Astrocyte of the cerebellum (primary cell): ENCODE measurements at regions not wholly inside any gene's neighbourhood (a gene's known extent, or its start where the extent isn't known, plus 50 kb on each side); places are given as distances from the start of the nearest gene placed in this dataset.

Experiments used
- DNase-seq: peaks from one replicate; pipeline ENCODE4 v3.0.0-alpha.2; 2011; ENCODE audit warnings: low read depth
- H3K4me3 ChIP-seq: 2 replicates; pipeline ENCODE4 v1.5.1; 2011; ENCODE audit warnings: mild to moderate bottlenecking, low read depth, low read length, moderate library complexity
- in situ Hi-C: cut with HindIII; loops from 2 replicates; pipeline ENCODE4 v1.10.0; 2017; ENCODE audit warnings: low sequenced_read_pairs
- TF ChIP-seq, protein P1 (sequence below): IDR thresholded peaks from 2 replicates; pipeline ENCODE4 v1.5.1; 2012; ENCODE audit warnings: low read length, low read depth, moderate library complexity, mild to moderate bottlenecking; ENCODE audit errors: missing control alignments

DNA sequence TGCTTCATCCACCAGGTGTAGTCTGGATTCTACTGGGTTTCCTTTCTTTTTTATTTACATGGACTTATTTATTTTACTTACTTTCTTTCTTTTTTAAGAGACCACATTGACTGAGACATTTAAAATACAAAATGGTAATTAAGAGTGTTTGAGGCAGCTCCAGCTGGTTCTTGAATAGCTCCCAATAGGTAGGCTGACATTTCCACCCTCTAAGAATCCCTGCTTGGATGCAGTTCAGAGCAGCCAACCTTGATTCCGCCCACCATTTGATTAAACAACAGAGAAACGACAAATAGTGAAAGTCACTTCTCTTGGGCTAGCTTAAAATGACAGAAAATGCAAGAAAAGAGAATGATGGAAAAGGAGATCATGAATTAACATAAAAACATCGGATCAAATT is 270.5 kb downstream of the TUSC7 start:
- H3K4me3 ChIP-seq = no peak overlapping the region
- in situ Hi-C loops = no loop called here
- DNase-seq = no peak
- TF ChIP-seq, protein P1, sequence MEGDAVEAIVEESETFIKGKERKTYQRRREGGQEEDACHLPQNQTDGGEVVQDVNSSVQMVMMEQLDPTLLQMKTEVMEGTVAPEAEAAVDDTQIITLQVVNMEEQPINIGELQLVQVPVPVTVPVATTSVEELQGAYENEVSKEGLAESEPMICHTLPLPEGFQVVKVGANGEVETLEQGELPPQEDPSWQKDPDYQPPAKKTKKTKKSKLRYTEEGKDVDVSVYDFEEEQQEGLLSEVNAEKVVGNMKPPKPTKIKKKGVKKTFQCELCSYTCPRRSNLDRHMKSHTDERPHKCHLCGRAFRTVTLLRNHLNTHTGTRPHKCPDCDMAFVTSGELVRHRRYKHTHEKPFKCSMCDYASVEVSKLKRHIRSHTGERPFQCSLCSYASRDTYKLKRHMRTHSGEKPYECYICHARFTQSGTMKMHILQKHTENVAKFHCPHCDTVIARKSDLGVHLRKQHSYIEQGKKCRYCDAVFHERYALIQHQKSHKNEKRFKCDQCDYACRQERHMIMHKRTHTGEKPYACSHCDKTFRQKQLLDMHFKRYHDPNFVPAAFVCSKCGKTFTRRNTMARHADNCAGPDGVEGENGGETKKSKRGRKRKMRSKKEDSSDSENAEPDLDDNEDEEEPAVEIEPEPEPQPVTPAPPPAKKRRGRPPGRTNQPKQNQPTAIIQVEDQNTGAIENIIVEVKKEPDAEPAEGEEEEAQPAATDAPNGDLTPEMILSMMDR = no peak

DNA sequence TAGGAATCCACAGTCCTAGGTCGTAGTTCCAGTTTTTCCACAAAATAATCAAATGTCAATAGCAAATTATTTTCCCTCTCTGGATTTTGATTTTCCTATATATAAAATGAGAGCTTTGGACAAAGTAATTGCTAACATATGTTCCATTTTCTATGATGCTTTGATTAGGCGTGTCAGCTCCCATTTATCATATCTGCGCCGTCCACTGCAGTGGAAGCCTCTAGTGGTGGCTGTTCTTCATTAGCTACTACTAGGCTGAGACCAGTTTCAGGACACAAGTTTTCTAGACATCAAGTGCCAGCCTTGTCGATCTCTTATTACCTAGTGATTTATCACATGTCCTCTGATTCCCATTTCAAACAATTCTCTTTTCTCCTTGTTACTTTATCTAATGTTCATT is 271.5 kb downstream of the TUSC7 start:
- no peak overlapping the region for H3K4me3 ChIP-seq
- TF ChIP-seq, protein P1 = no peak
- no peak for DNase-seq
- in situ Hi-C loops = no loop called here

DNA sequence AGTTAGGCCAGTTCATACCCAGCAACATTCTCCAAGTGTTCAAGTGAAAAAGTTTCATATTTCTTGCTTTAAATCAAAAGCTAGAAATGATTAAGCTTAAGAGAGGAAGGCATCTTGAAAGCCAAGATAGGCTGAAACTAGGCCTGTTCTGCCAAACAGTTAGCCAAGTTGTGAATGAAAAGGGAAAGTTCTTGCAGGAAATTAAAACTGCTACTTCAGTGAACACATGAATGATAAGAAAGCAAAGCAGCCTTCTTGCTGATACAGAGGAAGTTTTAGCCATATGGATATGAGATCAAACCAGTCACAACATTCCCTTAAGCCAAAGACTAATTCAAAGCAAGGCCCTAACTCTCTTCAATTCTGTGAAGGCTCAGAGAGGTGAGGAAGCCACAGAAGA is 274.7 kb downstream of the TUSC7 start:
- in situ Hi-C loops = no loop called here
- DNase-seq = no peak
- TF ChIP-seq, protein P1 = no peak
- H3K4me3 ChIP-seq = no peak overlapping the region

DNA sequence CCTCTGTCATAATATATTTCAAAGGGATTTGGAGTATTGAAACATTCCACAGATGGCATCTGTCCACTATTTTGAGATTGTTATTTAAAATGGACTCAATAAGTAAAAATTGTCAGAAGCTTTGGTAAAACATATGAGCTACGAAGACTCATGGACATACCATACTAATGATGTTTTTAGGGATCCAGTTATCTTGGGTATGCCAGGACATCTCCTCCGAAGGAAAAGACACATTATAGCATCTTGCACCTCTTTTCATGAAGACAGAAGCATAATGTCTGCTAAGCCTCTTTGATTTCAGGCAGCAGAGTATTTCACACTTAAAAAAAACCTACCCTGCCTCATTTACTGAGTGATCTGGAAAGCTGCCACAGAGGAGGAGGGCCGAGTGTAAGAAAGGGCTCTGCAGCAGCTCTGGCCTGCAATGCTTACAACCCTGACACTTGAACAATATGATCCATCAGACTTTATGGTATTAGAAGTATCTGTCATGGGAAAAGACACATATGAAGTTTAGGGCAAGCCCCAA is 284.8 kb downstream of the TUSC7 start:
- TF ChIP-seq, protein P1 = no peak
- DNase-seq = no peak
- in situ Hi-C loops = no loop called here
- H3K4me3 ChIP-seq = no peak overlapping the region

DNA sequence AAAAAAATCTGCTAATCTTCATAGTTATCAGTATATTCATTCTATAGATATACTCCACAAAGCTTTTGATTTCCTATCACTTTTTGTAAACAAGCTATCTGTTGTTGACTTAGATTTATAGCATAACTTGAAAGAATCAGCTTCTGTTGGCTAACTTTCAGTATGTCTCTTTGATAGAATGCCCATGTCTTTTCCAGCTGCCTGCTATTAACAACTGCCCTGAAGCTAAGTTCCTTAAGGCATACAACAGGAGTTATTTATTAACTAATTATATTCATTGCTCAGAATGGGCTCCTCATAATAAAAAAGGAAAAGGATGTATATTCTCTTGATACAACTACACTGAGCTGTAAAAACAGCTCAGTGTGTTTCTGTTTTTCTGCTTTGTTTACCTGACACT is 293.9 kb downstream of the TUSC7 start:
- TF ChIP-seq, protein P1 = no peak
- in situ Hi-C loops = no loop called here
- DNase-seq = no peak
- H3K4me3 ChIP-seq = no peak overlapping the region

DNA sequence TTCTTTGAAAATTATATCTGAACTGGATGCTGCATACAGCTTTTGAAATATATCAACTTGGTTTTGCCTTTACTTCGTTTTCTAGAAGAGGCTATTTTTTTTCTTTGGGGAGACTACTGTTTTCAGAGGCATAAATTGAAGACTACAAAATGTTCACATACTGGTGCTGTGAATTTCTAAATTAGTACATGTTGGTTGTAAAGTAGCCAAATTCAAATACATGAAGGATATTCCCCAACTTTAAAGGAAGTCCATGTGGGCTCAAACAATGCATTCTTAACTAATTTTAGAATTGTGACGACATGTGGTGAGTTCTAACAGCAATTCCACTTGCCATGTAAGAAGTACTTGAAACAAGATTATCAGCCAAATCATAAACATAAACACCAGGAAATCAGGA is 295.7 kb downstream of the TUSC7 start:
- TF ChIP-seq, protein P1 = no peak
- in situ Hi-C loops = no loop called here
- no peak overlapping the region for H3K4me3 ChIP-seq
- DNase-seq = no peak
